ENCODE measurements at regions not wholly inside any gene's neighbourhood (a gene's known extent, or its start where the extent isn't known, plus 50 kb on each side); places are given as distances from the start of the nearest gene placed in this dataset.

DNA sequence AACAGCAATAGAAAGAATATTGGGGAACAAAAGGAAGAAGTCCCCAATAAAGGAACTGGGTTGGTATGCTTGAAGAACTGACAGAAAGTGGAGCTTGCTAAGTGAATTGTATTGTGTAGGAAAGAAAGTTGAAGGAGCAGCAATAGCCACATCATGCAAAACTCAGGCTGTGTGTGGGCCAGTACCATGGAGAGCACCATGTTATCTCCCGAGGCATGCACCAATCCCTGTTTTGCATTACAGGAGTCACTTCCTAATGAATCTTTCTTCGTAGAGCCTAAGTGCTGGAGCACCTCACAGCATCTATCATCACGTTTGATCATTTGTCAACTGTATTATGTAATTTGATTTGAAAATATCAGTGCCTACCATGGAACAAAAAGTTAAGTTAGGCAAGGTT lies 137.7 kb upstream of the NMUR2 start:
- TF ChIP-seq JUN (IDR thresholded peaks at IDR 0.05; ENCODE audit: low read depth, low read length) (no peak), KDM1A (IDR thresholded peaks at IDR 0.05; ENCODE audit: borderline replicate concordance, low read length) (no peak), GTF2F1 (IDR thresholded peaks at IDR 0.05; ENCODE audit: borderline replicate concordance, low read depth, low read length) (no peak), RBBP5 (IDR thresholded peaks at IDR 0.05; ENCODE audit: borderline replicate concordance, low read depth, low read length) (no peak), CBX5 (IDR thresholded peaks at IDR 0.05; ENCODE audit: low read depth, low read length) (no peak), BRCA1 (IDR thresholded peaks at IDR 0.05; ENCODE audit: low read depth, low read length) (no peak), HDAC2 (IDR thresholded peaks at IDR 0.05; ENCODE audit: borderline replicate concordance in 1 of 2, low read depth in 2 of 2, low read length in 2 of 2) (no peak), TCF12 (IDR thresholded peaks at IDR 0.05; ENCODE audit: low read depth, low read length) (no peak)
- TF ChIP-seq, protein P1, sequence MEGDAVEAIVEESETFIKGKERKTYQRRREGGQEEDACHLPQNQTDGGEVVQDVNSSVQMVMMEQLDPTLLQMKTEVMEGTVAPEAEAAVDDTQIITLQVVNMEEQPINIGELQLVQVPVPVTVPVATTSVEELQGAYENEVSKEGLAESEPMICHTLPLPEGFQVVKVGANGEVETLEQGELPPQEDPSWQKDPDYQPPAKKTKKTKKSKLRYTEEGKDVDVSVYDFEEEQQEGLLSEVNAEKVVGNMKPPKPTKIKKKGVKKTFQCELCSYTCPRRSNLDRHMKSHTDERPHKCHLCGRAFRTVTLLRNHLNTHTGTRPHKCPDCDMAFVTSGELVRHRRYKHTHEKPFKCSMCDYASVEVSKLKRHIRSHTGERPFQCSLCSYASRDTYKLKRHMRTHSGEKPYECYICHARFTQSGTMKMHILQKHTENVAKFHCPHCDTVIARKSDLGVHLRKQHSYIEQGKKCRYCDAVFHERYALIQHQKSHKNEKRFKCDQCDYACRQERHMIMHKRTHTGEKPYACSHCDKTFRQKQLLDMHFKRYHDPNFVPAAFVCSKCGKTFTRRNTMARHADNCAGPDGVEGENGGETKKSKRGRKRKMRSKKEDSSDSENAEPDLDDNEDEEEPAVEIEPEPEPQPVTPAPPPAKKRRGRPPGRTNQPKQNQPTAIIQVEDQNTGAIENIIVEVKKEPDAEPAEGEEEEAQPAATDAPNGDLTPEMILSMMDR (IDR thresholded peaks at IDR 0.05; ENCODE audit: control extremely low read depth in 1 of 3, insufficient read depth in 1 of 3, low read depth in 1 of 3, low read length in 3 of 3): no peak
- TF ChIP-seq, protein P2, sequence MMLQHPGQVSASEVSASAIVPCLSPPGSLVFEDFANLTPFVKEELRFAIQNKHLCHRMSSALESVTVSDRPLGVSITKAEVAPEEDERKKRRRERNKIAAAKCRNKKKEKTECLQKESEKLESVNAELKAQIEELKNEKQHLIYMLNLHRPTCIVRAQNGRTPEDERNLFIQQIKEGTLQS (IDR thresholded peaks at IDR 0.05; ENCODE audit: insufficient read depth, low read depth, low read length): no peak
